Osteoblast (primary cell): ENCODE measurements at regions not wholly inside any gene's neighbourhood (a gene's known extent, or its start where the extent isn't known, plus 50 kb on each side); places are given as distances from the start of the nearest gene placed in this dataset.

ENCODE experiments used
- DNase-seq: peaks from one replicate; pipeline ENCODE4 v3.0.0; 2011; ENCODE audit warnings: low spot score, mixed read lengths; ENCODE audit not compliant: insufficient read length; ENCODE audit errors: missing footprints
- H2AFZ ChIP-seq: 2 replicates; pipeline ENCODE4 v1.6.0; 2011; ENCODE audit warnings: mild to moderate bottlenecking, low read length
- H3K27ac ChIP-seq: 2 replicates; pipeline ENCODE4 v1.5.1; 2011; ENCODE audit warnings: mild to moderate bottlenecking, low read depth, low read length, moderate library complexity
- H3K27me3 ChIP-seq: 2 replicates; pipeline ENCODE4 v1.6.0; 2012; ENCODE audit warnings: mild to moderate bottlenecking, control low read depth, inconsistent platforms, low read length, moderate library complexity; ENCODE audit not compliant: insufficient read depth
- H3K36me3 ChIP-seq: 2 replicates; pipeline ENCODE4 v1.5.1; 2011; ENCODE audit warnings: mild to moderate bottlenecking, low read length, control low read depth, moderate library complexity; ENCODE audit not compliant: insufficient read depth
- H3K4me1 ChIP-seq: 2 replicates; pipeline ENCODE4 v1.5.1; 2011; ENCODE audit warnings: mild to moderate bottlenecking, low read length, control low read depth, moderate library complexity; ENCODE audit not compliant: insufficient read depth
- H3K4me2 ChIP-seq: 2 replicates; pipeline ENCODE4 v1.6.0; 2011; ENCODE audit warnings: mild to moderate bottlenecking, low read length; ENCODE audit not compliant: insufficient read depth
- H3K4me3 ChIP-seq: fragments of 200-600 bp; sonication (generic); 3 replicates; pipeline ENCODE4 v1.5.1; 2012; ENCODE audit warnings: mild to moderate bottlenecking, low read length, inconsistent platforms; ENCODE audit not compliant: insufficient read depth
- H3K79me2 ChIP-seq: 2 replicates; pipeline ENCODE4 v1.6.0; 2012; ENCODE audit warnings: mild to moderate bottlenecking, low read length, control low read depth, inconsistent platforms; ENCODE audit not compliant: insufficient read depth
- H3K9me3 ChIP-seq: 2 replicates; pipeline ENCODE4 v1.5.1; 2011; ENCODE audit warnings: low read depth, low read length, control low read depth
- H4K20me1 ChIP-seq: 2 replicates; pipeline ENCODE4 v1.6.0; 2012; ENCODE audit warnings: mild to moderate bottlenecking, low read length, control low read depth; ENCODE audit not compliant: insufficient read depth
- CTCF ChIP-seq: IDR thresholded peaks from 2 replicates; pipeline ENCODE4 v1.5.1; 2011; ENCODE audit warnings: mild to moderate bottlenecking, low read depth, low read length, moderate library complexity; ENCODE audit errors: extremely low read depth

GRCh38 chr21:35171385-35171784 is 122.3 kb upstream of the RUNX1 start:
- Histone ChIP-seq H2AFZ (no peak overlapping the region), H3K4me2 (no peak overlapping the region)

GRCh38 chr21:35170818-35171217 is 121.7 kb upstream of the RUNX1 start:
- Histone ChIP-seq H3K4me2 (no peak overlapping the region), H4K20me1 (no peaks in the 10 kb centered on the region), H3K27me3 (no peaks in the 10 kb centered on the region), H3K79me2 (no peaks in the 10 kb centered on the region), H3K9me3 (no peaks in the 10 kb centered on the region), H3K36me3 (no peaks in the 10 kb centered on the region), H3K4me1 (no peaks in the 10 kb centered on the region), H3K27ac (no peak overlapping the region), H2AFZ (no peak overlapping the region), H3K4me3 (no peak overlapping the region)
- TF ChIP-seq CTCF = no peak
- DNase-seq = no peak

More at GRCh38 chr21:35171385-35171784, 122.3 kb upstream of the RUNX1 start:
- Histone ChIP-seq H3K27me3 (no peaks in the 10 kb centered on the region), H3K4me1 (no peaks in the 10 kb centered on the region), H3K27ac (no peak overlapping the region), H3K9me3 (no peaks in the 10 kb centered on the region), H3K79me2 (no peaks in the 10 kb centered on the region), H4K20me1 (no peaks in the 10 kb centered on the region), H3K4me3 (no peak overlapping the region), H3K36me3 (no peaks in the 10 kb centered on the region)
- no peak for TF ChIP-seq CTCF
- DNase-seq = no peak

- H2AFZ ChIP-seq = no peak overlapping the region
- no peak overlapping the region for H3K4me2 ChIP-seq
- H3K4me1 ChIP-seq = no peaks in the 10 kb centered on the region
- no peaks in the 10 kb centered on the region for H3K36me3 ChIP-seq
- DNase-seq = no peak
- H3K9me3 ChIP-seq = no peaks in the 10 kb centered on the region
- H4K20me1 ChIP-seq = no peaks in the 10 kb centered on the region
- no peak overlapping the region for H3K27ac ChIP-seq
- H3K4me3 ChIP-seq = no peak overlapping the region
- no peak for TF ChIP-seq CTCF
- no peaks in the 10 kb centered on the region for H3K27me3 ChIP-seq
- H3K79me2 ChIP-seq = no peaks in the 10 kb centered on the region
Measured at GRCh38 chr21:35170244-35170643, 121.1 kb upstream of the RUNX1 start.

- Histone ChIP-seq H3K4me1 (no peaks in the 10 kb centered on the region), H2AFZ (no peak overlapping the region), H3K4me2 (no peak overlapping the region), H4K20me1 (no peaks in the 10 kb centered on the region), H3K36me3 (no peaks in the 10 kb centered on the region), H3K9me3 (peaks cover 2% of the 10 kb centered on the region), H3K27me3 (no peaks in the 10 kb centered on the region), H3K79me2 (no peaks in the 10 kb centered on the region), H3K27ac (no peak overlapping the region), H3K4me3 (no peak overlapping the region)
- no peak for TF ChIP-seq CTCF
- no peak for DNase-seq
Measured at GRCh38 chr21:35169574-35169973, 120.5 kb upstream of the RUNX1 start.
